MCF 10A (cell line): ENCODE measurements at regions not wholly inside any gene's neighbourhood (a gene's known extent, or its start where the extent isn't known, plus 50 kb on each side); places are given as distances from the start of the nearest gene placed in this dataset.

Source experiments
- BruUV-seq: library from RNA; stranded (reverse); fragments of 400-500 nt; replicated peaks from 2 replicates; lab custom pipeline; 2021; lab: Mats Ljungman, UMichigan
- CTCF ChIA-PET: fragments of 300-600 bp; sonication (Branson Sonifier 250); formaldehyde crosslinking; extraction: SDS; loops from one replicate; lab custom pipeline; 2021; ENCODE audit warnings: antibody characterized with exemption, inconsistent platforms; lab: Yijun Ruan, JAX
- POLR2A ChIA-PET: fragments of 300-600, 350-650 bp; sonication (Branson Sonifier 250); formaldehyde crosslinking; extraction: SDS; loops from one replicate; lab custom pipeline; 2020; ENCODE audit warnings: antibody characterized with exemption, inconsistent platforms; lab: Yijun Ruan, JAX
- DNase-seq: peaks from one replicate; pipeline ENCODE4 v3.0.0-alpha.2; 2018; ENCODE audit not compliant: unreplicated experiment
- H3K27ac Mint-ChIP-seq: one replicate; pipeline ENCODE4 v1.8.0; 2022; ENCODE audit warnings: mild to moderate bottlenecking, low read depth, mixed read lengths; ENCODE audit not compliant: unreplicated experiment
- H3K27me3 Mint-ChIP-seq: one replicate; pipeline ENCODE4 v1.8.0; 2022; ENCODE audit warnings: mixed read lengths; ENCODE audit not compliant: insufficient read depth, unreplicated experiment
- H3K36me3 Mint-ChIP-seq: one replicate; pipeline ENCODE4 v1.8.0; 2022; ENCODE audit warnings: mild to moderate bottlenecking, moderate library complexity, mixed read lengths; ENCODE audit not compliant: insufficient read depth, unreplicated experiment
- H3K4me1 Mint-ChIP-seq: one replicate; pipeline ENCODE4 v1.8.0; 2022; ENCODE audit warnings: mixed read lengths; ENCODE audit not compliant: insufficient read depth, unreplicated experiment
- H3K4me3 Mint-ChIP-seq: one replicate; pipeline ENCODE4 v1.8.0; 2022; ENCODE audit warnings: mild to moderate bottlenecking, moderate library complexity, mixed read lengths; ENCODE audit not compliant: unreplicated experiment
- H3K9me3 Mint-ChIP-seq: one replicate; pipeline ENCODE4 v1.8.0; 2022; ENCODE audit warnings: mixed read lengths; ENCODE audit not compliant: unreplicated experiment
- intact Hi-C: fragments of 100-400 bp; cut with micrococcal nuclease; formaldehyde crosslinking; loops from 2 replicates; pipeline ENCODE4 v1.14.1; 2022
- TF ChIP-seq, protein P1 (sequence below): fragments of 200-600 bp; IDR thresholded peaks from one replicate; pipeline ENCODE4 v1.8.0; 2022; ENCODE audit warnings: antibody characterized with exemption, mild to moderate bottlenecking; ENCODE audit not compliant: unreplicated experiment

DNA sequence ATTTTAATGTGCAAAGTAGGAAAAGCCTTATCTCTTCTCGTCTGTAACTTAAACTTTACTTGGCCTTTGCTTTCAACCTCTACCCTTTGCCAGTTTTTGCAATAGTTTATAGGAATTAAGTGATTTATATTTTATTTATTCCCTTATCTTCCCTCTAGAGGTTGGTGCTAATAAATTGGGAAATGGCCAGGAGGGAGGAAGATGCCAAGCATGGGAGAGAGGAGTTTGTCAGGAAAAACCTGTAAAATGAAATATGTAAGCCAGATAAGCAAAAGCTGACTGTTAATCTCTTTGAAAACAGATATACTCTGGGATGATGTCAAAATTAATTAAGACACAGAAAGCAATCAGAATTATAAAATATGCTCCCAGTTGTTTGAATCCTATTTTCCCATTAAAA lies 484.5 kb downstream of the NR2F1-AS1 start:
- Mint-ChIP-seq H3K4me1 (no peaks in the 10 kb centered on the region), H3K9me3 (peaks cover 7% of the 10 kb centered on the region), H3K4me3 (no peak overlapping the region), H3K36me3 (no peaks in the 10 kb centered on the region), H3K27me3 (no peaks in the 10 kb centered on the region), H3K27ac (no peak overlapping the region)
- intact Hi-C loops: loop anchor here (10.0 kb wide), 2 partner anchors 228 to 798 kb away; no protein-coding TSS in a partner anchor
- ChIA-PET CTCF (interaction anchor here (0.6 kb wide), 2 partner anchors 17 to 104 kb away, joined by 3 to 4 read pairs; no protein-coding TSS in a partner anchor), POLR2A (no interaction called here)
- TF ChIP-seq, protein P1, sequence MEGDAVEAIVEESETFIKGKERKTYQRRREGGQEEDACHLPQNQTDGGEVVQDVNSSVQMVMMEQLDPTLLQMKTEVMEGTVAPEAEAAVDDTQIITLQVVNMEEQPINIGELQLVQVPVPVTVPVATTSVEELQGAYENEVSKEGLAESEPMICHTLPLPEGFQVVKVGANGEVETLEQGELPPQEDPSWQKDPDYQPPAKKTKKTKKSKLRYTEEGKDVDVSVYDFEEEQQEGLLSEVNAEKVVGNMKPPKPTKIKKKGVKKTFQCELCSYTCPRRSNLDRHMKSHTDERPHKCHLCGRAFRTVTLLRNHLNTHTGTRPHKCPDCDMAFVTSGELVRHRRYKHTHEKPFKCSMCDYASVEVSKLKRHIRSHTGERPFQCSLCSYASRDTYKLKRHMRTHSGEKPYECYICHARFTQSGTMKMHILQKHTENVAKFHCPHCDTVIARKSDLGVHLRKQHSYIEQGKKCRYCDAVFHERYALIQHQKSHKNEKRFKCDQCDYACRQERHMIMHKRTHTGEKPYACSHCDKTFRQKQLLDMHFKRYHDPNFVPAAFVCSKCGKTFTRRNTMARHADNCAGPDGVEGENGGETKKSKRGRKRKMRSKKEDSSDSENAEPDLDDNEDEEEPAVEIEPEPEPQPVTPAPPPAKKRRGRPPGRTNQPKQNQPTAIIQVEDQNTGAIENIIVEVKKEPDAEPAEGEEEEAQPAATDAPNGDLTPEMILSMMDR: no peak
- no peak for DNase-seq
- no TSS peak for BruUV-seq

DNA sequence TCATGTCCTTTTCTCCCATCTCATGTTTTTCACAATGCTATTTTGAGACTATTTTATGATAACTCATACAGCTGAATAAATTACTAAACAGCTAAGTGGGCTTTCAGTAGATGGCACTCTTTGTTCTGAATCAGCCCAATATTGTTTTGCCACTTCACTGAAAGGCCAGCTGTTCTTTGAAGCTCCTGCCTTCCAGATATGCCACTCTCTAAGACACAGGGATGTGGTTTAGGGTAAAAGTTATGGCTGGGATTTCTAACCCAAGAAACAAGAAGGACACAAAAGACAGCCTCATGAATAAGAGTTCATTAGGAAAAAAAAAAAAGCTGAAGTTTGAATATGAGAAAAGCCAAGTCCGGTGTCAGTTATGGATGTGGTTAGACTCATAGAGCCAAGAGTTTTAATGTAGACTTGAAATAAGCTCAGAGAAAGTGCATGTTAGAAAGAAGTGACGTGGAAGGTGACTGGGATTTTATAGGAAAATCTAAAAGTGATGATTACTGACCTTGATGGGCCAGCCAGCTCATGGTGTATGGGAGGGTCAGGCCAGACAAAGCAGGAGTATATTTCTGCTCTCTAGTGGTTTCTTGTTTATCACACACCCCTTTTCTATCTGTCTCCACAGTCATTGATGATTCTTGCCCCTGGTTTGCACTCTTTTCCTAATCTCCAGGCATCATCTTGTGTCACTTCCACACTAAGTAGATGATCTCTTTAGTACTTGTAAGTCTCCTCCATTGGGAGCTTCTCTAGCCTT lies 488.5 kb downstream of the NR2F1-AS1 start:
- DNase-seq: peak; percentile 40
- POLR2A ChIA-PET: no interaction called here
- H3K27ac Mint-ChIP-seq: no peak overlapping the region
- peaks cover 7% of the 10 kb centered on the region for H3K9me3 Mint-ChIP-seq
- H3K27me3 Mint-ChIP-seq: no peaks in the 10 kb centered on the region
- intact Hi-C loops: loop anchor here (1.0 to 10.0 kb wide), 4 partner anchors 232 to 802 kb away; no protein-coding TSS in a partner anchor
- no TSS peak for BruUV-seq
- TF ChIP-seq, protein P1: peak; percentile 35
- H3K4me1 Mint-ChIP-seq: no peaks in the 10 kb centered on the region
- no peak overlapping the region for H3K4me3 Mint-ChIP-seq
- CTCF ChIA-PET: interaction anchor here (0.5 to 1.6 kb wide), 23 partner anchors 9 to 1463 kb away, joined by 3 to 6 read pairs (median 3); no protein-coding TSS in a partner anchor
- no peaks in the 10 kb centered on the region for H3K36me3 Mint-ChIP-seq

DNA sequence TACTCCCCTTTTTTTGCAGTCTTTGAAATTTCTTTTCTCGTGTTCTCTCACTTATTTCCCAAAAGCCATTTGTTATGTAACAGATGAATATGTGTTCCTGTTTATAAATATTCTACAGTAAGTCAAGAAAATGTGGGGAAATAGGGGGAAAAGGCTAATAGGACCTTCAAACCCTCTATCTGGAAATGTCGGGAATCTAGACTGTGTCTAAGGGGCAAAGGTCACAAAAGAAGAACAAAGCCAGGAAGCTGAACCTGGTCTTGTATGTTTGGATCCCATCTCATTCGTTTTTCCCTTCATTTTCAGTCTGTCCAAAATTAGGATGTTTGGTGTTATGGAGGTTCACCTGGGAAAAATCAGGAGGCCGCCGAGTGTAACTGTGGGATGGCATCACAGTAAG lies 490.3 kb downstream of the NR2F1-AS1 start:
- no peak overlapping the region for H3K27ac Mint-ChIP-seq
- H3K4me3 Mint-ChIP-seq: no peak overlapping the region
- H3K36me3 Mint-ChIP-seq: no peaks in the 10 kb centered on the region
- no peak for DNase-seq
- BruUV-seq: no TSS peak
- no peaks in the 10 kb centered on the region for H3K4me1 Mint-ChIP-seq
- intact Hi-C loops: loop anchor here (10.0 kb wide), 2 partner anchors 234 to 804 kb away; no protein-coding TSS in a partner anchor
- CTCF ChIA-PET: no interaction called here
- no peaks in the 10 kb centered on the region for H3K9me3 Mint-ChIP-seq
- POLR2A ChIA-PET: no interaction called here
- H3K27me3 Mint-ChIP-seq: no peaks in the 10 kb centered on the region
- TF ChIP-seq, protein P1: no peak

DNA sequence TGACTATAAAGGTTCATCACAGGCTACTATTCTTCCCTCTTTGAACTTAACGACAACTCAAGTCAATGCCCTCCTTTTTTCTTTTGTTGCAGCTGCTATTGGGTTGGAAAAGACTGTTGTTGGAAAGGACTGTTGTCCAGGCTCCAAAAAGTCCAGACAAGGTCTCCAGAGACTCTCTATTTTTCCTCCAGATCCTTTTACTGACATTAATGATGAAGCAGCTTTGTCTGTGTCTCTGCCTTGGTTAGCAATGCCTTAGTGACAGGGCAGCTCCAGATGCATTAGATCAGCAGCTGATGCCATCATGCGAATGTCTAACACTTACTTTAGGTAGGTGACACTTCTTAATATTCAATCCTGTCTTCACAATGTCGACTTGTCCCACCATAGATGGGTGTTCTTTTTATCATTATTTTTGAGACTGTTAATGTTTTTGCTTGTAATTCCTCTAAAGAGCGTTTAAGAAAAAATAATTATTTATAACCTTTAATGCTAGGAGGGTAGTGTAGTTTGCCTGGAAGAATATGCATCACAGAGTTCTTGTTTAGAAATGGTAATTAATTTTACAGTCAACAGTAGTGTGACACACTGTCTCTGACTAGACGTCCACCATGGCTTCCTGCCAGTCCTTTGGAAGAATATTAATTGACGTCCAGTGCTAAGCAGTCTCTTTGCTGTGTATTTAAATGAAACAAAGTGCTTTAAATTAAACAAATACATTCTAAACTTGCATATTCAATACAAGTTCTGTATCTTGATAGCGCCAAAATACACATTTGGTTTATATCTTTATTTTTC lies 492.2 kb downstream of the NR2F1-AS1 start:
- no TSS peak for BruUV-seq
- H3K27me3 Mint-ChIP-seq: no peaks in the 10 kb centered on the region
- ChIA-PET CTCF (no interaction called here), POLR2A (no interaction called here)
- TF ChIP-seq, protein P1: no peak
- H3K27ac Mint-ChIP-seq: no peak overlapping the region
- H3K4me3 Mint-ChIP-seq: no peak overlapping the region
- H3K9me3 Mint-ChIP-seq: no peaks in the 10 kb centered on the region
- intact Hi-C loops: no loop called here
- H3K4me1 Mint-ChIP-seq: no peaks in the 10 kb centered on the region
- no peaks in the 10 kb centered on the region for H3K36me3 Mint-ChIP-seq
- no peak for DNase-seq
